SKM-1 (cell line): ENCODE measurements at regions not wholly inside any gene's neighbourhood (a gene's known extent, or its start where the extent isn't known, plus 50 kb on each side); places are given as distances from the start of the nearest gene placed in this dataset.
"Not testable (repeated sequence)": the region's sequence is repeated elsewhere in the genome, so short reads cannot be mapped to it uniquely, and the experiment has no call there.

Source experiments
- DNase-seq: peaks from one replicate; lab custom pipeline; 2025; ENCODE audit not compliant: unreplicated experiment; lab: John Stamatoyannopoulos, UW

GRCh38 chr10:8334631-8335030 lies 280.1 kb downstream of the GATA3 start:
- DNase-seq, result no peak

GRCh38 chr10:8336629-8337331 lies 282.3 kb downstream of the GATA3 start:
- DNase-seq, result no peak

GRCh38 chr10:8337332-8337651 lies 282.8 kb downstream of the GATA3 start:
- DNase-seq, result no peak

- no peak for DNase-seq
These were observed 283.8 kb downstream of the GATA3 start for GRCh38 chr10:8338177-8338766.

- no peak for DNase-seq
These were observed 290.3 kb downstream of the GATA3 start for GRCh38 chr10:8344756-8345155.

GRCh38 chr10:8346861-8347260 lies 292.4 kb downstream of the GATA3 start:
- no peak for DNase-seq

GRCh38 chr10:8347614-8348013 lies 293.1 kb downstream of the GATA3 start:
- DNase-seq, result not testable (repeated sequence)

- no peak for DNase-seq
These were observed 295.2 kb downstream of the GATA3 start for GRCh38 chr10:8349610-8350249.

GRCh38 chr10:8350250-8350967 lies 295.9 kb downstream of the GATA3 start:
- no peak for DNase-seq

GRCh38 chr10:8352171-8353075 lies 297.9 kb downstream of the GATA3 start:
- DNase-seq, result no peak

GRCh38 chr10:8356283-8356682 lies 301.8 kb downstream of the GATA3 start:
- no peak for DNase-seq

GRCh38 chr10:8359467-8359866 lies 305.0 kb downstream of the GATA3 start:
- no peak for DNase-seq

- no peak for DNase-seq
These were observed 305.9 kb downstream of the GATA3 start for GRCh38 chr10:8360365-8360764.

- DNase-seq, result no peak
These were observed 306.5 kb downstream of the GATA3 start for GRCh38 chr10:8360814-8361509.

- DNase-seq, result no peak
These were observed 307.0 kb downstream of the GATA3 start for GRCh38 chr10:8361510-8361844.

- DNase-seq, result no peak
These were observed 311.7 kb downstream of the GATA3 start for GRCh38 chr10:8365935-8366911.

- not testable (repeated sequence) for DNase-seq
These were observed 313.4 kb downstream of the GATA3 start for GRCh38 chr10:8367672-8368411.

GRCh38 chr10:8369666-8370065 lies 315.2 kb downstream of the GATA3 start:
- DNase-seq, result no peak

GRCh38 chr10:8374334-8374733 lies 319.8 kb downstream of the GATA3 start:
- DNase-seq, result no peak
